ENCODE measurements at regions not wholly inside any gene's neighbourhood (a gene's known extent, or its start where the extent isn't known, plus 50 kb on each side); places are given as distances from the start of the nearest gene placed in this dataset.
"Not testable (repeated sequence)": the region's sequence is repeated elsewhere in the genome, so short reads cannot be mapped to it uniquely, and the experiment has no call there.

- no peak overlapping the region for H3K27ac Mint-ChIP-seq
- H3K9me3 Mint-ChIP-seq, result peaks cover 17% of the 10 kb centered on the region
- H3K27me3 Mint-ChIP-seq (ENCODE audit: low read depth), result no peaks in the 10 kb centered on the region
- no peaks in the 10 kb centered on the region for H3K36me3 Mint-ChIP-seq (ENCODE audit: low read depth)
- H3K4me3 Mint-ChIP-seq (ENCODE audit: low read depth), result no peak overlapping the region
- H3K4me1 Mint-ChIP-seq (ENCODE audit: low read depth), result no peaks in the 10 kb centered on the region
- no peak for DNase-seq (ENCODE audit: low spot score)
- intact Hi-C loops (cut with micrococcal nuclease), result no loop called here
These were observed 183.2 kb upstream of the HMCN1 start for GRCh38 chr1:185551008-185551407.

GRCh38 chr1:185549906-185550305 lies 184.3 kb upstream of the HMCN1 start:
- no peak overlapping the region for H3K27ac Mint-ChIP-seq
- intact Hi-C loops (cut with micrococcal nuclease), result no loop called here
- DNase-seq (ENCODE audit: low spot score), result no peak
- H3K36me3 Mint-ChIP-seq (ENCODE audit: low read depth), result no peaks in the 10 kb centered on the region
- H3K27me3 Mint-ChIP-seq (ENCODE audit: low read depth), result no peaks in the 10 kb centered on the region
- H3K9me3 Mint-ChIP-seq, result peaks cover 20% of the 10 kb centered on the region
- no peak overlapping the region for H3K4me3 Mint-ChIP-seq (ENCODE audit: low read depth)
- no peaks in the 10 kb centered on the region for H3K4me1 Mint-ChIP-seq (ENCODE audit: low read depth)

DNA sequence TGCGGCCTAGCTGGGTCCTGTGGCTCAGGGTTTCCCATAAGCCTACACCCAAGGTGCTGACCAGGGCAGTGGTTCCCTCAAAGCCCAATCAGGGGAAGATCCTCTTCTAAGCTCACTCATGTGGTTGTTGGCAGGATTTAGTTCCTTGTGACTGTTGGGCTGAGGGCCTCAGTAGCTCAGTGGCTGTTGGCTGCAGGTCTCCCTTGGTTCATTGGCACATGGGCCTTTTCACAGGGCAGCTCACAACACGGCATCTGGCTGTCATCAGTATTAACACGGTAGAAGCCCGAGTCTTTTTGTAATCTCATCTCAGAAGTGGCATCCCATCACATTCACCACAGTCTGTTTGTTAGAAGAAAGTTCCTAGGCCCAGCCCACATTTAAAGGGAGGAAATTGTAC lies 188.2 kb upstream of the HMCN1 start:
- H3K4me1 Mint-ChIP-seq (ENCODE audit: low read depth), result peaks cover 2% of the 10 kb centered on the region
- H3K36me3 Mint-ChIP-seq (ENCODE audit: low read depth), result no peaks in the 10 kb centered on the region
- DNase-seq (ENCODE audit: low spot score), result no peak
- peaks cover 17% of the 10 kb centered on the region for H3K9me3 Mint-ChIP-seq
- intact Hi-C loops (cut with micrococcal nuclease), result no loop called here
- H3K27ac Mint-ChIP-seq, result no peak overlapping the region
- no peaks in the 10 kb centered on the region for H3K27me3 Mint-ChIP-seq (ENCODE audit: low read depth)
- no peak overlapping the region for H3K4me3 Mint-ChIP-seq (ENCODE audit: low read depth)

GRCh38 chr1:185541871-185542301 lies 192.3 kb upstream of the HMCN1 start:
- Mint-ChIP-seq H3K27ac (no peak overlapping the region), H3K4me1 (ENCODE audit: low read depth) (peaks cover 11% of the 10 kb centered on the region), H3K36me3 (ENCODE audit: low read depth) (no peaks in the 10 kb centered on the region), H3K27me3 (ENCODE audit: low read depth) (no peaks in the 10 kb centered on the region), H3K4me3 (ENCODE audit: low read depth) (no peak overlapping the region), H3K9me3 (peaks cover 26% of the 10 kb centered on the region)
- no peak for DNase-seq (ENCODE audit: low spot score)
- intact Hi-C loops (cut with micrococcal nuclease), result no loop called here

GRCh38 chr1:185540295-185540694 lies 193.9 kb upstream of the HMCN1 start:
- intact Hi-C loops (cut with micrococcal nuclease), result no loop called here
- no peak for DNase-seq (ENCODE audit: low spot score)
- Mint-ChIP-seq H3K36me3 (ENCODE audit: low read depth) (no peaks in the 10 kb centered on the region), H3K27ac (no peak overlapping the region), H3K4me3 (ENCODE audit: low read depth) (no peak overlapping the region), H3K4me1 (ENCODE audit: low read depth) (peaks cover 15% of the 10 kb centered on the region), H3K27me3 (ENCODE audit: low read depth) (no peaks in the 10 kb centered on the region), H3K9me3 (peaks cover 16% of the 10 kb centered on the region)

GRCh38 chr1:185539277-185539943 lies 194.8 kb upstream of the HMCN1 start:
- intact Hi-C loops (cut with micrococcal nuclease), result no loop called here
- Mint-ChIP-seq H3K4me3 (ENCODE audit: low read depth) (no peak overlapping the region), H3K27me3 (ENCODE audit: low read depth) (no peaks in the 10 kb centered on the region), H3K4me1 (ENCODE audit: low read depth) (peaks cover 15% of the 10 kb centered on the region), H3K36me3 (ENCODE audit: low read depth) (no peaks in the 10 kb centered on the region), H3K27ac (no peak overlapping the region), H3K9me3 (peaks cover 16% of the 10 kb centered on the region)
- no peak for DNase-seq (ENCODE audit: low spot score)

GRCh38 chr1:185538309-185538898 lies 195.8 kb upstream of the HMCN1 start:
- intact Hi-C loops (cut with micrococcal nuclease), result not testable (repeated sequence)

GRCh38 chr1:185537596-185537995 lies 196.6 kb upstream of the HMCN1 start:
- Mint-ChIP-seq H3K27me3 (ENCODE audit: low read depth) (no peaks in the 10 kb centered on the region), H3K36me3 (ENCODE audit: low read depth) (no peaks in the 10 kb centered on the region), H3K9me3 (peaks cover 16% of the 10 kb centered on the region), H3K27ac (no peak overlapping the region), H3K4me3 (ENCODE audit: low read depth) (no peak overlapping the region), H3K4me1 (ENCODE audit: low read depth) (peaks cover 15% of the 10 kb centered on the region)
- intact Hi-C loops (cut with micrococcal nuclease), result no loop called here
- DNase-seq (ENCODE audit: low spot score), result no peak

More at GRCh38 chr1:185538309-185538898, 195.8 kb upstream of the HMCN1 start:
- peaks cover 15% of the 10 kb centered on the region for H3K4me1 Mint-ChIP-seq (ENCODE audit: low read depth)
- not testable (repeated sequence) for H3K27ac Mint-ChIP-seq; H3K27me3 Mint-ChIP-seq (ENCODE audit: low read depth); DNase-seq (ENCODE audit: low spot score); H3K4me3 Mint-ChIP-seq (ENCODE audit: low read depth); H3K36me3 Mint-ChIP-seq (ENCODE audit: low read depth)
- H3K9me3 Mint-ChIP-seq, result peaks cover 16% of the 10 kb centered on the region

DNA sequence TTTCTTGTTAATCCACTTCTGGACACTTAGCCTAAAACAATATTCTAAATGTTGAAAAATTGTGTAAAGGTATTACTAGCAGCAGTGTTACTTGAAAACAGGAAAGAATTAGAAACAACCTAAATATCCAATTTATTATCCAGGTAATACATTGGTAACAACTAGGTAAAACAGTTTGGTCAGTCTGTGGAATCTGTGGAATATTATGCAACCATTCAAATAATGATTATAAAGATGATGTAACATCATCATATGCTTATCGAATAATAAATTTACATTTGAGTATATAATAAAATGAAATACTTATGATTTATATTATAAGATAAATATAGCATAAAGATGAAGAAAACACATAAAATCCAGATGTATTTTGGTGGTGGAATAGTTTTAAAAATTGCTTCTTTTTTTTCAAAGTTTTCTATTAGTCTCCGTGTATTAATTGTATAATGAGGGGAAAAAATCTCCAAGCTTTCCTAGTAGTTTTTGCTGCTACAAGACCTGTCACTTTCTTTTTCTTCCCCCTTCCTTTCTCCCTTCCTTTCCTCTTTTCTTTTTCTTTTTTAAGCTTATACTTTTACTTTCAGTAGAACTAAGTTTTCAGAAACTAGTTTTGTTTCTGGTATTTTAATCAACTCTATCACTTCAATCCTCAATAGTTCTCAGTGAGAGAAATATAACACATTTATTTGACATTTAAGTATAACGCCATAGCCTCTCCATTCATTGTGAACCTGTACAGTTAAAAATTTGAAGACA lies 197.8 kb upstream of the HMCN1 start:
- Mint-ChIP-seq H3K27me3 (ENCODE audit: low read depth) (no peaks in the 10 kb centered on the region), H3K9me3 (peaks cover 16% of the 10 kb centered on the region), H3K27ac (no peak overlapping the region), H3K4me1 (ENCODE audit: low read depth) (peaks cover 13% of the 10 kb centered on the region), H3K4me3 (ENCODE audit: low read depth) (no peak overlapping the region), H3K36me3 (ENCODE audit: low read depth) (no peaks in the 10 kb centered on the region)
- DNase-seq (ENCODE audit: low spot score), result no peak
- intact Hi-C loops (cut with micrococcal nuclease), result no loop called here

DNA sequence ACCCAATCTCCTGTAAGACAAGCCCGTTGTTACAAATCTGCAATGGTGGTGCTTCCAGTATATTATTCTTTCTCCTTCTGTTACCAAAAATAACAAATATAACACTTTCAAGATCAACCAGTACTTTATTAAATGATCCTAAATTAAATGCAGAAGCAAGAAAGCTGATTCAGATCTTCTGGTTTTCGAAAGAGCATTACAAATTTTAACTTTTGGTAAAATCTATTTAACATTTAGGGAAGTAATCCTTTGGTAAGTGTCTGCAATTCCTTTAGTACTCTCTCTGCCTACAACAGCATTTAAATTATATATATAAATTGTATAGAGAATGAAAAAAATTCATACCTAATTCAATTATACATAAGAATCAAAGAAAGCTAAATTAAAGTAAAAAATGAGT lies 198.6 kb upstream of the HMCN1 start:
- Mint-ChIP-seq H3K4me1 (ENCODE audit: low read depth) (peaks cover 13% of the 10 kb centered on the region), H3K27ac (no peak overlapping the region), H3K9me3 (peaks cover 16% of the 10 kb centered on the region), H3K27me3 (ENCODE audit: low read depth) (no peaks in the 10 kb centered on the region), H3K36me3 (ENCODE audit: low read depth) (no peaks in the 10 kb centered on the region), H3K4me3 (ENCODE audit: low read depth) (no peak overlapping the region)
- intact Hi-C loops (cut with micrococcal nuclease), result no loop called here
- no peak for DNase-seq (ENCODE audit: low spot score)

GRCh38 chr1:185534801-185535200 lies 199.4 kb upstream of the HMCN1 start:
- Mint-ChIP-seq H3K27ac (no peak overlapping the region), H3K36me3 (ENCODE audit: low read depth) (no peaks in the 10 kb centered on the region), H3K4me3 (ENCODE audit: low read depth) (no peak overlapping the region), H3K9me3 (peaks cover 16% of the 10 kb centered on the region), H3K4me1 (ENCODE audit: low read depth) (peaks cover 13% of the 10 kb centered on the region), H3K27me3 (ENCODE audit: low read depth) (no peaks in the 10 kb centered on the region)
- DNase-seq (ENCODE audit: low spot score), result no peak
- intact Hi-C loops (cut with micrococcal nuclease), result no loop called here

GRCh38 chr1:185533596-185533995 lies 200.6 kb upstream of the HMCN1 start:
- intact Hi-C loops (cut with micrococcal nuclease), result no loop called here
- Mint-ChIP-seq H3K4me3 (ENCODE audit: low read depth) (no peak overlapping the region), H3K27ac (no peak overlapping the region), H3K36me3 (ENCODE audit: low read depth) (no peaks in the 10 kb centered on the region), H3K4me1 (ENCODE audit: low read depth) (peaks cover 7% of the 10 kb centered on the region), H3K27me3 (ENCODE audit: low read depth) (no peaks in the 10 kb centered on the region), H3K9me3 (peaks cover 7% of the 10 kb centered on the region)
- no peak for DNase-seq (ENCODE audit: low spot score)

GRCh38 chr1:185532856-185533255 lies 201.3 kb upstream of the HMCN1 start:
- H3K27ac Mint-ChIP-seq, result no peak overlapping the region
- H3K4me3 Mint-ChIP-seq (ENCODE audit: low read depth), result no peak overlapping the region
- intact Hi-C loops (cut with micrococcal nuclease), result no loop called here
- no peaks in the 10 kb centered on the region for H3K27me3 Mint-ChIP-seq (ENCODE audit: low read depth)
- DNase-seq (ENCODE audit: low spot score), result no peak
- H3K9me3 Mint-ChIP-seq, result peaks cover 3% of the 10 kb centered on the region
- peaks cover 7% of the 10 kb centered on the region for H3K4me1 Mint-ChIP-seq (ENCODE audit: low read depth)
- no peaks in the 10 kb centered on the region for H3K36me3 Mint-ChIP-seq (ENCODE audit: low read depth)
